Neural progenitor cell (in vitro differentiated cells): ENCODE measurements at regions not wholly inside any gene's neighbourhood (a gene's known extent, or its start where the extent isn't known, plus 50 kb on each side); places are given as distances from the start of the nearest gene placed in this dataset.

Experiments used
- DNase-seq: peaks from one replicate; pipeline ENCODE4 v3.0.0-alpha.2; 2016; ENCODE audit warnings: low spot score
- H2AFZ ChIP-seq: fragments of 200-600 bp; sonication (generic); replicated peaks from 2 replicates; pipeline ENCODE4 v1.6.1; 2016; ENCODE audit warnings: antibody characterized with exemption
- H3F3A ChIP-seq: fragments of 200-600 bp; sonication (generic); 2 replicates; pipeline ENCODE4 v1.6.1; 2016; ENCODE audit warnings: antibody characterized with exemption, low read depth
- H3K27ac ChIP-seq: fragments of 200-600 bp; sonication (generic); 2 replicates; pipeline ENCODE4 v1.5.1; 2016; ENCODE audit warnings: mild to moderate bottlenecking
- H3K27me3 ChIP-seq: fragments of 200-600 bp; sonication (generic); 2 replicates; pipeline ENCODE4 v1.6.1; 2016; ENCODE audit warnings: mild to moderate bottlenecking, moderate library complexity
- H3K36me3 ChIP-seq: fragments of 200-600 bp; sonication (generic); 2 replicates; pipeline ENCODE4 v1.5.1; 2016
- H3K4me1 ChIP-seq: fragments of 200-600 bp; sonication (generic); 2 replicates; pipeline ENCODE4 v1.6.1; 2016; ENCODE audit warnings: mixed run types
- H3K4me2 ChIP-seq: fragments of 200-600 bp; sonication (generic); 2 replicates; pipeline ENCODE4 v1.6.1; 2016
- H3K4me3 ChIP-seq: fragments of 200-600 bp; sonication (generic); 2 replicates; pipeline ENCODE4 v1.5.1; 2016
- H3K79me2 ChIP-seq: fragments of 200-600 bp; sonication (generic); 2 replicates; pipeline ENCODE4 v1.6.1; 2016; ENCODE audit warnings: low read depth
- H3K9ac ChIP-seq: fragments of 200-600 bp; sonication (generic); 2 replicates; pipeline ENCODE4 v1.6.1; 2016
- H3K9me3 ChIP-seq: fragments of 200-600 bp; sonication (generic); 2 replicates; pipeline ENCODE4 v1.5.1; 2016; ENCODE audit warnings: low read depth
- H4K20me1 ChIP-seq: fragments of 200-600 bp; sonication (generic); 2 replicates; pipeline ENCODE4 v1.6.1; 2016; ENCODE audit warnings: low read depth
- H3K27ac Mint-ChIP-seq: 3 replicates; pipeline ENCODE4 v1.8.0; 2021; ENCODE audit warnings: mixed read lengths
- H3K27me3 Mint-ChIP-seq: 2 replicates; pipeline ENCODE4 v1.8.0; 2022; ENCODE audit warnings: low read depth, mild to moderate bottlenecking, inconsistent platforms, moderate library complexity, mixed read lengths; ENCODE audit not compliant: insufficient read depth
- H3K36me3 Mint-ChIP-seq: 3 replicates; pipeline ENCODE4 v1.8.0; 2021; ENCODE audit warnings: mixed read lengths
- H3K4me1 Mint-ChIP-seq: 3 replicates; pipeline ENCODE4 v1.8.0; 2021; ENCODE audit warnings: mixed read lengths
- H3K4me3 Mint-ChIP-seq: 3 replicates; pipeline ENCODE4 v1.8.0; 2021; ENCODE audit warnings: mild to moderate bottlenecking, moderate library complexity, mixed read lengths
- H3K9me3 Mint-ChIP-seq: 3 replicates; pipeline ENCODE4 v1.8.0; 2020; ENCODE audit warnings: mixed read lengths
- CTCF ChIP-seq: fragments of 200-600 bp; sonication (generic); IDR thresholded peaks from 2 replicates; pipeline ENCODE4 v1.5.1; 2017; ENCODE audit warnings: antibody characterized with exemption, mild to moderate bottlenecking
- EZH2 ChIP-seq: fragments of 200-600 bp; sonication (generic); IDR thresholded peaks from 2 replicates; pipeline ENCODE4 v1.6.1; 2017; ENCODE audit warnings: antibody characterized with exemption, mild to moderate bottlenecking, moderate library complexity
- EZH2phosphoT487 ChIP-seq: fragments of 200-600 bp; sonication (generic); IDR thresholded peaks from 2 replicates; pipeline ENCODE4 v1.6.1; 2017; ENCODE audit warnings: antibody characterized with exemption

DNA sequence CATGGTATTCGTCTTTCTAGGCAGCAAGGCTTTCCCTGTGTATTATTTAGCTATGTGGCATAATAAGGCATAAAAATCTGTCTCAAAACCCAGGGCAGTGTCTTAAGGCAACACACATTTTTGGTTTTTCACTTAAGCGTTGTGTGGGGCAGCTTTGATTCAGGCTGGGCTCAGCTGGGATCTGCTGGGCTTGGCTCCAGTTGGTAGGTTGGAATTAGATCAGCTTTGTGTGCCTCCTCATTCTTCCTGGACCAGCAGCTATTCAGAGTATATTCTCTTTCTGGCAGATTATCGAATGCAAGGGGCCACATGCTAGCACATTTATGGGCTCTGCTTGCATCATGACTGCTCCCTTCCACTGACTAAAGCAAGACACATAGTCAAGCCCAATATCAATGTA, 487.9 kb downstream of the RFPL4B start:
- Mint-ChIP-seq H3K27me3 (peaks cover 2% of the 10 kb centered on the region), H3K36me3 (no peaks in the 10 kb centered on the region), H3K9me3 (peaks cover 2% of the 10 kb centered on the region), H3K4me1 (peaks cover 4% of the 10 kb centered on the region), H3K27ac (peak overlapping the region; percentile 69), H3K4me3 (no peak overlapping the region)
- no peaks in the 10 kb centered on the region for H3K36me3 ChIP-seq
- H3K4me1 ChIP-seq: peaks cover 13% of the 10 kb centered on the region
- no peaks in the 10 kb centered on the region for H3F3A ChIP-seq
- H3K9me3 ChIP-seq: no peaks in the 10 kb centered on the region
- no peaks in the 10 kb centered on the region for H3K27me3 ChIP-seq
- DNase-seq: no peak
- no peak overlapping the region for H3K27ac ChIP-seq
- no peak overlapping the region for H3K9ac ChIP-seq
- H2AFZ ChIP-seq: no peak overlapping the region
- H3K79me2 ChIP-seq: no peaks in the 10 kb centered on the region
- TF ChIP-seq EZH2 (no peak), CTCF (no peak), EZH2phosphoT487 (no peak)
- H4K20me1 ChIP-seq: no peaks in the 10 kb centered on the region
- H3K4me2 ChIP-seq: no peak overlapping the region
- no peak overlapping the region for H3K4me3 ChIP-seq

GRCh38 chr6:112839525-112839961, 492.4 kb downstream of the RFPL4B start:
- Mint-ChIP-seq H3K9me3 (peaks cover 3% of the 10 kb centered on the region), H3K4me1 (no peaks in the 10 kb centered on the region)
- H3K9ac ChIP-seq: no peak overlapping the region

DNA sequence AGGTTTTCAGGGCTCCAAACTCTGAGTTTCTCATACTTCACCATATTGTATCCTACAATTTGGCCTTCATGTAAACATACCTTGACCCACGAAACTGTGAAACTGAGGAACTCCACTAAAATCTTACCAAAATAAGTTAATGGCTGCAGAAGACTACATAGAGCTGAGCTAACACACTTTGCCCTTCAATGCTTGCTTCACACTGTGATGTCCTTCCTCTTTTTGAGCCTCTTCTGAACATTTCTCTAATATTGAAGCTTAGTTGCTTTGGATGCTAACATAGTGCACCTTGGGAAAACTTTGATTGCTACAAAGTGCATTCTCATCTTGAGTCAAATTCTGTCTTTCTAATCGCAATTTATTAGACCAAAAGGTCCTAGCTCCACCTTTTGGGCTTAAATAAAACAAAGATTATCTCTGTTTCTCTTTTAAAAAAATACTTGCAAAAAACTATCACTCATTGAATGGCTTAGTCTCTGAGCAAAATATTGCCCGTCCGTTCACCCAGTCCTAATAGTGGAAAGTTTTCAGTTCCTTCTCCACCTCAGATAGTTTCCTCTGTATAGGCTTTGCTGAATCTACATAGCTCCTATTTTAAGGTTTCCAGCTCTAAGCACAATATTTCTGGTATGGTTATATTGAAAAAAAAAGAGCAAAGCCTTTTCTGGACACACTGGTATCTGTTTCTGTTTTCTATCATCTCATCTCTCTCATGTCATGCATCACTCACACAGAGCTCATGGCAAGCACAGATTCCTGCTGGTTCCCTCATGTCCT, 494.6 kb downstream of the RFPL4B start:
- Histone ChIP-seq H3K4me2 (no peak overlapping the region), H3K36me3 (no peaks in the 10 kb centered on the region), H3K27ac (no peak overlapping the region), H3K4me1 (peaks cover 10% of the 10 kb centered on the region), H2AFZ (peak overlapping the region; percentile 36), H3K9me3 (no peaks in the 10 kb centered on the region), H3K4me3 (no peak overlapping the region), H3K27me3 (no peaks in the 10 kb centered on the region), H4K20me1 (no peaks in the 10 kb centered on the region), H3F3A (no peaks in the 10 kb centered on the region), H3K9ac (no peak overlapping the region), H3K79me2 (no peaks in the 10 kb centered on the region)
- Mint-ChIP-seq H3K9me3 (peaks cover 3% of the 10 kb centered on the region), H3K36me3 (no peaks in the 10 kb centered on the region), H3K4me3 (no peak overlapping the region), H3K27me3 (no peaks in the 10 kb centered on the region), H3K4me1 (peaks cover 2% of the 10 kb centered on the region), H3K27ac (no peak overlapping the region)
- DNase-seq: no peak
- TF ChIP-seq CTCF: no peak
- TF ChIP-seq EZH2: no peak
- no peak for TF ChIP-seq EZH2phosphoT487

More at GRCh38 chr6:112839525-112839961, 492.4 kb downstream of the RFPL4B start:
- no peaks in the 10 kb centered on the region for H4K20me1 ChIP-seq
- DNase-seq: peak; percentile 20
- no peaks in the 10 kb centered on the region for H3K79me2 ChIP-seq
- H3K27me3 ChIP-seq: no peaks in the 10 kb centered on the region
- Mint-ChIP-seq H3K36me3 (no peaks in the 10 kb centered on the region), H3K27me3 (no peaks in the 10 kb centered on the region), H3K4me3 (no peak overlapping the region), H3K27ac (no peak overlapping the region)
- H3K4me3 ChIP-seq: no peak overlapping the region
- H3K27ac ChIP-seq: no peak overlapping the region
- no peaks in the 10 kb centered on the region for H3K36me3 ChIP-seq
- H3K4me2 ChIP-seq: peak overlapping the region; percentile 18
- H3F3A ChIP-seq: no peaks in the 10 kb centered on the region
- no peak for TF ChIP-seq EZH2phosphoT487
- no peak for TF ChIP-seq EZH2
- TF ChIP-seq CTCF: no peak
- H2AFZ ChIP-seq: peak overlapping the region; percentile 28
- H3K4me1 ChIP-seq: peaks cover 10% of the 10 kb centered on the region
- H3K9me3 ChIP-seq: no peaks in the 10 kb centered on the region
